K562 (cell line): ENCODE measurements at regions not wholly inside any gene's neighbourhood (a gene's known extent, or its start where the extent isn't known, plus 50 kb on each side); places are given as distances from the start of the nearest gene placed in this dataset.
A peak's percentile ranks its signal among the peaks of the same experiment; 100 is the strongest.
"Not testable (repeated sequence)": the region's sequence is repeated elsewhere in the genome, so short reads cannot be mapped to it uniquely, and the experiment has no call there.

Experiments used
- ATAC-seq: fragments of 200-7000 bp; cut with Tn5 transposase; 3 replicates; pipeline ENCODE4 v1.9.1; 2020; ENCODE audit warnings: moderate library complexity
- BruUV-seq: library from RNA; stranded (reverse); fragments of 400-500 nt; replicated peaks from 2 replicates; lab custom pipeline; 2021; lab: Mats Ljungman, UMichigan
- CTCF ChIA-PET: fragments of 300-600 bp; formaldehyde crosslinking; extraction: SDS; loops from one replicate; lab custom pipeline; 2021; ENCODE audit warnings: low intra/inter-chr PET ratio; lab: Yijun Ruan, JAX
- POLR2A ChIA-PET: fragments of 300-600, 350-650 bp; sonication (Branson Sonifier 250); formaldehyde crosslinking; extraction: SDS; loops from one replicate; lab custom pipeline; 2021; ENCODE audit warnings: antibody characterized with exemption, inconsistent platforms; lab: Yijun Ruan, JAX
- DNase-seq, 4 experiments: peaks; one replicate each; pipeline versions ENCODE4 v3.0.0 to v3.0.0-alpha.2; 2011 to 2018; ENCODE audit warnings: low spot score in 3 of 4, mixed read lengths in 3 of 4; ENCODE audit errors: extremely low read depth in 1 of 4
- FAIRE-seq: peaks from 2 replicates; lab custom pipeline; 2011; peaks lifted over from hg19 to GRCh38; lab: Jason Lieb, UNC
- H2AFZ ChIP-seq: 2 replicates; pipeline ENCODE4 v1.6.0; 2011; ENCODE audit warnings: low read depth, low read length, control low read depth, inconsistent platforms
- H3K27ac ChIP-seq: fragments of 200-600 bp; 3 replicates; pipeline ENCODE4 v1.8.0; 2011; ENCODE audit warnings: low read depth, mild to moderate bottlenecking, control low read depth, inconsistent platforms, low read length, moderate library complexity, mixed read lengths; ENCODE audit errors: extremely low read depth
- H3K27me3 ChIP-seq, 2 experiments: fragments of 300-600 bp in 1 of 2; 2 replicates in 1 of 2; 3 replicates in 1 of 2; pipeline versions ENCODE4 v1.6.0 to v1.8.0; 2011; ENCODE audit warnings: inconsistent platforms in 2 of 2, low read length in 2 of 2, mild to moderate bottlenecking in 1 of 2, mixed read lengths in 1 of 2, moderate library complexity in 1 of 2; ENCODE audit not compliant: control insufficient read depth in 2 of 2, insufficient read depth in 2 of 2
- H3K36me3 ChIP-seq: fragments of 300-600 bp; 3 replicates; pipeline ENCODE4 v1.8.0; 2011; ENCODE audit warnings: mild to moderate bottlenecking, low read length, inconsistent platforms; ENCODE audit not compliant: control insufficient read depth, insufficient read depth
- H3K4me1 ChIP-seq, 2 experiments: fragments of 200-600 bp in 1 of 2; replicated peaks in 1 of 2; 2 replicates in 1 of 2; 3 replicates in 1 of 2; pipeline versions ENCODE4 v1.5.1 to v1.8.0; 2011; ENCODE audit warnings: inconsistent platforms in 2 of 2, low read length in 2 of 2, mild to moderate bottlenecking in 1 of 2, mixed read lengths in 1 of 2, moderate library complexity in 1 of 2; ENCODE audit not compliant: control insufficient read depth in 2 of 2, insufficient read depth in 2 of 2
- H3K4me2 ChIP-seq: 2 replicates; pipeline ENCODE4 v1.6.1; 2011; ENCODE audit warnings: low read length, control low read depth, inconsistent platforms, mixed read lengths; ENCODE audit not compliant: insufficient read depth
- H3K4me3 ChIP-seq: fragments of 200-600 bp; sonication (generic), shearing (Covaris generic); 2 replicates; pipeline ENCODE4 v1.5.1; 2016; ENCODE audit warnings: control low read depth, inconsistent platforms
- H3K79me2 ChIP-seq: fragments of 200-600 bp; 3 replicates; pipeline ENCODE4 v1.8.0; 2011; ENCODE audit warnings: low read length, inconsistent platforms; ENCODE audit not compliant: control insufficient read depth, insufficient read depth
- H3K9ac ChIP-seq, 2 experiments: 2 replicates each; pipeline versions ENCODE4 v1.6.0 to v1.6.1; 2011; ENCODE audit warnings: low read depth in 2 of 2, low read length in 2 of 2, control low read depth in 1 of 2, inconsistent platforms in 1 of 2, mild to moderate bottlenecking in 1 of 2, mixed read lengths in 1 of 2; ENCODE audit not compliant: insufficient read depth in 1 of 2
- H3K9me1 ChIP-seq: one replicate; pipeline ENCODE4 v1.6.0; 2011; ENCODE audit warnings: inconsistent platforms, mild to moderate bottlenecking, low read length, moderate library complexity; ENCODE audit not compliant: control insufficient read depth, insufficient read depth
- H3K9me3 ChIP-seq: replicated peaks from 2 replicates; pipeline ENCODE4 v1.5.1; 2011; ENCODE audit warnings: low read depth, low read length, inconsistent platforms; ENCODE audit not compliant: control insufficient read depth, insufficient read depth
- H4K20me1 ChIP-seq: replicated peaks from 2 replicates; pipeline ENCODE4 v1.6.1; 2011; ENCODE audit warnings: low read length, inconsistent platforms, mixed read lengths; ENCODE audit not compliant: control insufficient read depth, insufficient read depth
- BHLHE40 ChIP-seq: IDR thresholded peaks from 2 replicates; pipeline ENCODE4 v1.6.1; 2011; ENCODE audit warnings: low read length, improper control_type of control experiment
- E2F6 ChIP-seq, 2 experiments: IDR thresholded peaks; 2 replicates each; pipeline ENCODE4 v1.6.1; 2011; ENCODE audit warnings: borderline replicate concordance in 1 of 2, control low read depth in 1 of 2, low read depth in 1 of 2, low read length in 1 of 2, mild to moderate bottlenecking in 1 of 2, mixed read lengths in 1 of 2, moderate library complexity in 1 of 2; ENCODE audit not compliant: insufficient read depth in 1 of 2, insufficient read length in 1 of 2, poor library complexity in 1 of 2, severe bottlenecking in 1 of 2; ENCODE audit errors: extremely low read depth in 1 of 2
- HNRNPUL1 ChIP-seq: fragments of 200-400 bp; formaldehyde crosslinking; IDR thresholded peaks from 2 replicates; pipeline ENCODE4 v1.6.1; 2017; ENCODE audit warnings: low read length
- JUND ChIP-seq, 2 experiments: IDR thresholded peaks; 2 replicates in 1 of 2; 3 replicates in 1 of 2; pipeline ENCODE4 v1.6.1; 2011; ENCODE audit warnings: borderline replicate concordance in 2 of 2, low read depth in 2 of 2, low read length in 2 of 2, improper control_type of control experiment in 1 of 2, missing biosample characterization in 1 of 2, missing genetic modification characterization in 1 of 2, missing genetic modification reagents in 1 of 2
- NFE2 ChIP-seq: IDR thresholded peaks from 2 replicates; pipeline ENCODE4 v1.6.1; 2014; ENCODE audit warnings: antibody characterized with exemption, low read depth
- TAF1 ChIP-seq: IDR thresholded peaks from 2 replicates; pipeline ENCODE4 v1.6.1; 2011; ENCODE audit warnings: mild to moderate bottlenecking, low read length, moderate library complexity; ENCODE audit not compliant: insufficient read depth, control insufficient read depth, severe bottlenecking; ENCODE audit errors: extremely low read depth
- ZNF311 ChIP-seq: fragments of 250-450 bp; sonication (Bioruptor Pico); IDR thresholded peaks from 2 replicates; pipeline ENCODE4 v1.4.0; 2020; ENCODE audit warnings: mild to moderate bottlenecking, moderate library complexity
- WGBS: fragments of 100-300 bp; shearing (Covaris generic); methylation state at CpG from one replicate; pipeline ENCODE4 v1.1.6; 2016; ENCODE audit warnings: low coverage, mixed read lengths; ENCODE audit not compliant: insufficient coverage; ENCODE audit errors: missing lambda C conversion rate; 5-methylcytosine and 5-hydroxymethylcytosine counted together
- in situ Hi-C: fragments of 300-500 bp; cut with MboI; formaldehyde crosslinking; loops from 4 replicates; pipeline ENCODE4 v1.15.0; 2018; ENCODE audit warnings: inconsistent platforms, mixed read lengths
- intact Hi-C: fragments of 100-400 bp; cut with micrococcal nuclease; formaldehyde crosslinking; loops from 2 replicates; pipeline ENCODE4 v1.14.2; 2022
- TF ChIP-seq, protein P1 (sequence below): sonication (generic); formaldehyde crosslinking; IDR thresholded peaks from 2 replicates; pipeline ENCODE4 v1.8.1; 2023; ENCODE audit warnings: mild to moderate bottlenecking, missing genetic modification reagents

DNA sequence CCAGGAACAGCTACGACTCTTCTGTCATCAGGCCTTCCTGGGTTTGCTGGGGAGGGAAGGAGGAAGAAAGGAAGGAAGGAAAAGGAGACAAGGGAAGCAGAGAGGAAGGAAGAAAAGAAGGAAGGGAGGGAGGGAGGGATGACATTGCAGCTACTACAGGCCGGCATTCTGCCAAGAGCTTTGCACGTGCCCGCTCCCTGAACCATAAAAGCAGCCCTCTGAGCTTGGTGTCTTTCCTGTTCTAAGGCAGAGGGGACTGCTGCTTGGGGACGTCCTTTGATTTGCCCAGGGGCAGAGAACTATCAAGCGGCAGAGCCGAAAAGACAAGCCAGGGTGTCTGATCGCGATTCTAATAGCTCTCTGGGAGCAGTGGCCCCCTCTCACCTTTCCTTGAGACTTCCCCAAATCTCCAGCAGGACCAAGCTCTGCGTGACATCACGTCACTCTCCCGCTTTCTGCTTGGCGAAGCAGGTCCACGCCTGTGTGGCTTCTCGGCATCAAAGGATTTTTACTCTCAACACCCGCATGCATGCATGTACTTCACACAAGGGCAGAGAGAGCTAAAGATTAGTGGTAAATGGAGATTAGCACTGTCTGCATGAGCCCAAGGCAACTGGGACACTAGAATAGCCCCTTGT lies 167.8 kb upstream of the AUTS2 start (continued):
- TF ChIP-seq, protein P1, sequence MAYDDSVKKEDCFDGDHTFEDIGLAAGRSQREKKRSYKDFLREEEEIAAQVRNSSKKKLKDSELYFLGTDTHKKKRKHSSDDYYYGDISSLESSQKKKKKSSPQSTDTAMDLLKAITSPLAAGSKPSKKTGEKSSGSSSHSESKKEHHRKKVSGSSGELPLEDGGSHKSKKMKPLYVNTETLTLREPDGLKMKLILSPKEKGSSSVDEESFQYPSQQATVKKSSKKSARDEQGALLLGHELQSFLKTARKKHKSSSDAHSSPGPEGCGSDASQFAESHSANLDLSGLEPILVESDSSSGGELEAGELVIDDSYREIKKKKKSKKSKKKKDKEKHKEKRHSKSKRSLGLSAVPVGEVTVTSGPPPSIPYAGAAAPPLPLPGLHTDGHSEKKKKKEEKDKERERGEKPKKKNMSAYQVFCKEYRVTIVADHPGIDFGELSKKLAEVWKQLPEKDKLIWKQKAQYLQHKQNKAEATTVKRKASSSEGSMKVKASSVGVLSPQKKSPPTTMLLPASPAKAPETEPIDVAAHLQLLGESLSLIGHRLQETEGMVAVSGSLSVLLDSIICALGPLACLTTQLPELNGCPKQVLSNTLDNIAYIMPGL (CRISPR knock-in tag), result no peak
- TF ChIP-seq ZNF311 (no peak), TAF1 (no peak), BHLHE40 (peak; percentile 61), HNRNPUL1 (no peak)
- TF ChIP-seq, all 486 proteins: peak for 1

- Histone ChIP-seq H3K9ac (no peak overlapping the region), H3K4me3 (no peak overlapping the region), H3K9me1 (no peaks in the 10 kb centered on the region), H3K27ac (no peak overlapping the region), H3K9me3 (no peaks in the 10 kb centered on the region), H4K20me1 (no peaks in the 10 kb centered on the region), H3K4me2 (no peak overlapping the region)
- DNase-seq (no peak), FAIRE-seq (no peak), ATAC-seq (no peak)
- in situ Hi-C loops (no loop called here), intact Hi-C loops (no loop called here)
- CTCF ChIA-PET, result no interaction called here
- TF ChIP-seq E2F6 (IDR thresholded peaks at IDR 0.05; ENCODE audit: borderline replicate concordance in 1 of 2, extremely low read depth in 1 of 2, insufficient read depth in 1 of 2, insufficient read length in 1 of 2, low read depth in 1 of 2, low read length in 1 of 2, poor library complexity in 1 of 2, severe bottlenecking in 1 of 2) (no peak), JUND (IDR thresholded peaks at IDR 0.05; ENCODE audit: borderline replicate concordance, low read depth, low read length) (no peak), JUND (tag; IDR thresholded peaks at IDR 0.05; ENCODE audit: borderline replicate concordance, low read depth, low read length) (no peak), NFE2 (0 out of 2 replicates have a peak, but pooled peaks have one; percentile 20)
- TF ChIP-seq, all 486 proteins: peak for 1
- POLR2A ChIA-PET, result no interaction called here
- Histone ChIP-seq H3K79me2 (no peaks in the 10 kb centered on the region), H3K4me1 (no peaks in the 10 kb centered on the region; a peak in 1 of 5 replicates), H2AFZ (no peak overlapping the region), H3K27me3 (peaks cover 0 to 11% of the 10 kb centered on the region in 2 experiments; a peak in 3 of 5 replicates), H3K36me3 (no peaks in the 10 kb centered on the region)
- BruUV-seq, result no TSS peak
- 0% methylated on average over 4 of the region's 4 CpGs for WGBS
These were observed 166.6 kb upstream of the AUTS2 start for GRCh38 chr7:69431626-69432025.

DNA sequence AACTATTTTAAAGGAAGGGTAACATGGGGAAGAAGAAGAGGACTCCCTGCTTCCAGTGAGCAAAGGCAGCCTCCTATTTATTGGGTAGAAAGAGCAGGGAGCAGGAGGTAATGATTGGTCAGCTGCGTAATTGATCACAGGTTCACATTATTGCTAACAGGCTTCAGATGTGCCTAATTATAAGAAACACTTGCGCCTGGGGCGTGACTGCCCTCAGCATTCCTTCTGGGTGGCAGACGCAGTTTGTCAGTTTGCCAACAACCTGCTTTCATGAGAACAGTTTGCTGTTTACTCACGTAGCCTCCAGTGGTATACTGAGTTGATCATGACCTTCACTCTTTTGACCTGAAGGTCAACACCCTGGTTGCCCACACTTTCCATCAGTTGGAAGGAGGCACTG lies 166.0 kb upstream of the AUTS2 start:
- intact Hi-C loops, H3K4me1 ChIP-seq, ATAC-seq, H3K27ac ChIP-seq, H2AFZ ChIP-seq, H3K4me2 ChIP-seq, POLR2A ChIA-PET, H4K20me1 ChIP-seq, CTCF ChIA-PET, in situ Hi-C loops, DNase-seq, H3K9me3 ChIP-seq, H3K9ac ChIP-seq, BruUV-seq, H3K36me3 ChIP-seq, H3K4me3 ChIP-seq, H3K79me2 ChIP-seq, FAIRE-seq, H3K9me1 ChIP-seq: not testable (repeated sequence)
- peaks cover 0 to 11% of the 10 kb centered on the region in 2 experiments; a peak in 3 of 5 replicates for H3K27me3 ChIP-seq
- 0% methylated on average over 5 of the region's 5 CpGs for WGBS
